ENCODE measurements at regions not wholly inside any gene's neighbourhood (a gene's known extent, or its start where the extent isn't known, plus 50 kb on each side); places are given as distances from the start of the nearest gene placed in this dataset.

DNA sequence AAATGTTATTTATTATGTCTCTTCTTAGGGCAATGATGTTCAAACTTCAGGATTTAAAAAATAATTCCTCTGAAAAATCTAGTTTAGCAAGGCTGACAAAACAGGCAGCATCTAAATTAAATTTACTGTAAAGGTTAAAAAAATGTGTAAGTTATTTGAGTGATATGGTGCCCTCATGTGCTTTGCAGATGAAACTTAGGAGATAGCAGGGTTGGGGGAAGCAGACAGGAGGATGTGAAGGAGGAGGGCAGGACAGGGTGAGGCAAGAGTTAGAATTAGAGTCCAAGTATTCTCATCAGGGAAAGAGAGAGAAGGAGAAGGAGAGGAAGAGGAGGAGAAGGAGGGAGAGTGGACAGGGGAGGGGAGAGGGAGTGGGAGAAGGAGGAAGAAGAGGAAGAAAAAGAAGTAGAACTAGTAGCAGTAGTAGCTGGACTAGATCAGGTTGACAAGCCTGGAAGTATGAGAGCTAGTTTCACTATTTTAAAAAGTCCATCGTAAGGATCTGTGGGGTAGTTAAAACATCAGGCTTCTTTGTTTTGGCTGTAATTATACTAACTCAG is 141.2 kb upstream of the SESN3 start:
- TF ChIP-seq, protein P1, sequence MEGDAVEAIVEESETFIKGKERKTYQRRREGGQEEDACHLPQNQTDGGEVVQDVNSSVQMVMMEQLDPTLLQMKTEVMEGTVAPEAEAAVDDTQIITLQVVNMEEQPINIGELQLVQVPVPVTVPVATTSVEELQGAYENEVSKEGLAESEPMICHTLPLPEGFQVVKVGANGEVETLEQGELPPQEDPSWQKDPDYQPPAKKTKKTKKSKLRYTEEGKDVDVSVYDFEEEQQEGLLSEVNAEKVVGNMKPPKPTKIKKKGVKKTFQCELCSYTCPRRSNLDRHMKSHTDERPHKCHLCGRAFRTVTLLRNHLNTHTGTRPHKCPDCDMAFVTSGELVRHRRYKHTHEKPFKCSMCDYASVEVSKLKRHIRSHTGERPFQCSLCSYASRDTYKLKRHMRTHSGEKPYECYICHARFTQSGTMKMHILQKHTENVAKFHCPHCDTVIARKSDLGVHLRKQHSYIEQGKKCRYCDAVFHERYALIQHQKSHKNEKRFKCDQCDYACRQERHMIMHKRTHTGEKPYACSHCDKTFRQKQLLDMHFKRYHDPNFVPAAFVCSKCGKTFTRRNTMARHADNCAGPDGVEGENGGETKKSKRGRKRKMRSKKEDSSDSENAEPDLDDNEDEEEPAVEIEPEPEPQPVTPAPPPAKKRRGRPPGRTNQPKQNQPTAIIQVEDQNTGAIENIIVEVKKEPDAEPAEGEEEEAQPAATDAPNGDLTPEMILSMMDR (IDR thresholded peaks at IDR 0.05): no peak
- TF ChIP-seq POLR2AphosphoS5 (IDR thresholded peaks at IDR 0.05) (no peak), EP300 (IDR thresholded peaks at IDR 0.05; ENCODE audit: low read depth) (no peak), POLR2A (IDR thresholded peaks at IDR 0.05) (no peak)

All from transverse colon (tissue), 4 donors.